ENCODE measurements at regions not wholly inside any gene's neighbourhood (a gene's known extent, or its start where the extent isn't known, plus 50 kb on each side); places are given as distances from the start of the nearest gene placed in this dataset.
"Not testable (repeated sequence)": the region's sequence is repeated elsewhere in the genome, so short reads cannot be mapped to it uniquely, and the experiment has no call there.

GRCh38 chr2:31813016-31813415 lies 197.8 kb downstream of the MEMO1 start:
- POLR2A ChIA-PET = no interaction called here
- CTCF ChIA-PET = no interaction called here
- TF ChIP-seq SP1 (IDR thresholded peaks at IDR 0.05) (no peak), ARNT (IDR thresholded peaks at IDR 0.05) (no peak), FOXA1 (IDR thresholded peaks at IDR 0.05) (no peak), FOXK2 (IDR thresholded peaks at IDR 0.05) (no peak), TARDBP (IDR thresholded peaks at IDR 0.05) (no peak)
- DNase-seq (ENCODE audit: extremely low spot score) = no peak

- ChIA-PET POLR2A (no interaction called here), CTCF (no interaction called here)
- no peak for TF ChIP-seq BHLHE40 (IDR thresholded peaks at IDR 0.05; ENCODE audit: borderline replicate concordance)
- no peak for TF ChIP-seq FOXM1 (IDR thresholded peaks at IDR 0.05; ENCODE audit: borderline replicate concordance)
- no peak for TF ChIP-seq L3MBTL2 (conservative IDR thresholded peaks at IDR 0.05)
- no peak for TF ChIP-seq FOXA1 (IDR thresholded peaks at IDR 0.05)
- no peak for TF ChIP-seq TARDBP (IDR thresholded peaks at IDR 0.05)
- no peak for TF ChIP-seq ARNT (IDR thresholded peaks at IDR 0.05)
- TF ChIP-seq CTBP1 (IDR thresholded peaks at IDR 0.05; ENCODE audit: borderline replicate concordance) = no peak
- TF ChIP-seq FOXK2 (IDR thresholded peaks at IDR 0.05) = no peak
- TF ChIP-seq SUZ12 (IDR thresholded peaks at IDR 0.05) = no peak
- no peak for TF ChIP-seq ELF4 (IDR thresholded peaks at IDR 0.05)
- TF ChIP-seq HDGF (IDR thresholded peaks at IDR 0.05; ENCODE audit: borderline replicate concordance) = no peak
- TF ChIP-seq NFRKB (IDR thresholded peaks at IDR 0.05) = no peak
- no peak for TF ChIP-seq SP1 (IDR thresholded peaks at IDR 0.05)
These were observed 198.6 kb downstream of the MEMO1 start for GRCh38 chr2:31812051-31812798.

GRCh38 chr2:31811482-31811881 lies 199.3 kb downstream of the MEMO1 start:
- ChIA-PET POLR2A (no interaction called here), CTCF (no interaction called here)
- no peak for DNase-seq (ENCODE audit: extremely low spot score)
- TF ChIP-seq NFRKB (IDR thresholded peaks at IDR 0.05) = no peak
- no peak for TF ChIP-seq LEF1 (IDR thresholded peaks at IDR 0.05; ENCODE audit: borderline replicate concordance)

More at GRCh38 chr2:31812051-31812798, 198.6 kb downstream of the MEMO1 start:
- no peak for DNase-seq (ENCODE audit: extremely low spot score)

- TF ChIP-seq ELF4 (IDR thresholded peaks at IDR 0.05) = no peak
- TF ChIP-seq PKNOX1 (IDR thresholded peaks at IDR 0.05) = no peak
- TF ChIP-seq NFRKB (IDR thresholded peaks at IDR 0.05) = no peak
- TF ChIP-seq L3MBTL2 (conservative IDR thresholded peaks at IDR 0.05) = no peak
- no peak for TF ChIP-seq BHLHE40 (IDR thresholded peaks at IDR 0.05; ENCODE audit: borderline replicate concordance)
- TF ChIP-seq SP1 (IDR thresholded peaks at IDR 0.05) = no peak
- CTCF ChIA-PET = no interaction called here
These were observed 200.4 kb downstream of the MEMO1 start for GRCh38 chr2:31810200-31810917.

GRCh38 chr2:31805688-31806087 lies 205.1 kb downstream of the MEMO1 start:
- ChIA-PET CTCF (no interaction called here), POLR2A (no interaction called here)
- TF ChIP-seq SUZ12 (IDR thresholded peaks at IDR 0.05) (no peak), HDGF (IDR thresholded peaks at IDR 0.05; ENCODE audit: borderline replicate concordance) (no peak), ELF4 (IDR thresholded peaks at IDR 0.05) (no peak), ZNF384 (IDR thresholded peaks at IDR 0.05) (no peak), PKNOX1 (IDR thresholded peaks at IDR 0.05) (no peak), NFRKB (IDR thresholded peaks at IDR 0.05) (no peak), FOXA1 (IDR thresholded peaks at IDR 0.05) (no peak), SP1 (IDR thresholded peaks at IDR 0.05) (no peak), ARNT (IDR thresholded peaks at IDR 0.05) (no peak), BHLHE40 (IDR thresholded peaks at IDR 0.05; ENCODE audit: borderline replicate concordance) (no peak), TARDBP (IDR thresholded peaks at IDR 0.05) (no peak), LEF1 (IDR thresholded peaks at IDR 0.05; ENCODE audit: borderline replicate concordance) (no peak), FOXK2 (IDR thresholded peaks at IDR 0.05) (no peak), FOXM1 (IDR thresholded peaks at IDR 0.05; ENCODE audit: borderline replicate concordance) (no peak), CTBP1 (IDR thresholded peaks at IDR 0.05; ENCODE audit: borderline replicate concordance) (no peak)
- DNase-seq (ENCODE audit: extremely low spot score) = no peak

More at GRCh38 chr2:31810200-31810917, 200.4 kb downstream of the MEMO1 start:
- POLR2A ChIA-PET = no interaction called here
- no peak for DNase-seq (ENCODE audit: extremely low spot score)

- DNase-seq (ENCODE audit: extremely low spot score); POLR2A ChIA-PET; CTCF ChIA-PET: not testable (repeated sequence)
These were observed 207.2 kb downstream of the MEMO1 start for GRCh38 chr2:31803481-31804153.

GRCh38 chr2:31802711-31803110 lies 208.1 kb downstream of the MEMO1 start:
- POLR2A ChIA-PET = no interaction called here
- no peak for DNase-seq (ENCODE audit: extremely low spot score)
- CTCF ChIA-PET = no interaction called here
- TF ChIP-seq FOXM1 (IDR thresholded peaks at IDR 0.05; ENCODE audit: borderline replicate concordance) = no peak
- TF ChIP-seq LEF1 (IDR thresholded peaks at IDR 0.05; ENCODE audit: borderline replicate concordance) = no peak
- TF ChIP-seq FOXK2 (IDR thresholded peaks at IDR 0.05) = no peak
- no peak for TF ChIP-seq PKNOX1 (IDR thresholded peaks at IDR 0.05)
- no peak for TF ChIP-seq NFRKB (IDR thresholded peaks at IDR 0.05)
- no peak for TF ChIP-seq BHLHE40 (IDR thresholded peaks at IDR 0.05; ENCODE audit: borderline replicate concordance)
- no peak for TF ChIP-seq ARNT (IDR thresholded peaks at IDR 0.05)
- no peak for TF ChIP-seq HDGF (IDR thresholded peaks at IDR 0.05; ENCODE audit: borderline replicate concordance)

- CTCF ChIA-PET; DNase-seq (ENCODE audit: extremely low spot score); POLR2A ChIA-PET: not testable (repeated sequence)
These were observed 211.5 kb downstream of the MEMO1 start for GRCh38 chr2:31799282-31799681.

All from HEK293T (cell line).